ENCODE measurements at regions not wholly inside any gene's neighbourhood (a gene's known extent, or its start where the extent isn't known, plus 50 kb on each side); places are given as distances from the start of the nearest gene placed in this dataset.

GRCh38 chr13:67833564-67833963 lies 603.4 kb upstream of the PCDH9 start:
- Histone ChIP-seq H3K9ac (ENCODE audit: insufficient read length) (no peak overlapping the region), H3K4me3 (no peak overlapping the region), H3K9me3 (ENCODE audit: low read depth, low read length) (no peaks in the 10 kb centered on the region; the same call in 1 of the 2 replicates), H3K27ac (no peak overlapping the region), H3K36me3 (ENCODE audit: insufficient read depth, low read length) (no peaks in the 10 kb centered on the region)
- no peak for DNase-seq (ENCODE audit: low read depth, low spot score)
- TF ChIP-seq EZH2 (IDR thresholded peaks at IDR 0.05), result no peak
- no peak for TF ChIP-seq POLR2AphosphoS5 (IDR thresholded peaks at IDR 0.05; ENCODE audit: borderline replicate concordance, low read depth, low read length)
- TF ChIP-seq FOXP2 (optimal IDR thresholded peaks at IDR 0.05; ENCODE audit: control extremely low read depth, extremely low read length, insufficient read depth), result no peak

- Histone ChIP-seq H3K27ac (no peak overlapping the region), H3K36me3 (ENCODE audit: insufficient read depth, low read length) (no peaks in the 10 kb centered on the region), H3K4me3 (no peak overlapping the region), H3K9me3 (ENCODE audit: low read depth, low read length) (no peaks in the 10 kb centered on the region), H3K9ac (ENCODE audit: insufficient read length) (no peak overlapping the region)
- no peak for TF ChIP-seq POLR2AphosphoS5 (IDR thresholded peaks at IDR 0.05; ENCODE audit: borderline replicate concordance, low read depth, low read length)
- no peak for TF ChIP-seq EZH2 (IDR thresholded peaks at IDR 0.05)
- TF ChIP-seq FOXP2 (optimal IDR thresholded peaks at IDR 0.05; ENCODE audit: control extremely low read depth, extremely low read length, insufficient read depth), result no peak
- no peak for DNase-seq (ENCODE audit: low read depth, low spot score)
Observed at GRCh38 chr13:67829641-67830040, 599.5 kb upstream of the PCDH9 start.

- Histone ChIP-seq H3K27ac (no peak overlapping the region), H3K9me3 (ENCODE audit: low read depth, low read length) (no peaks in the 10 kb centered on the region), H3K36me3 (ENCODE audit: insufficient read depth, low read length) (no peaks in the 10 kb centered on the region), H3K4me3 (no peak overlapping the region), H3K9ac (ENCODE audit: insufficient read length) (no peak overlapping the region)
- DNase-seq (ENCODE audit: low read depth, low spot score), result no peak
- TF ChIP-seq FOXP2 (optimal IDR thresholded peaks at IDR 0.05; ENCODE audit: control extremely low read depth, extremely low read length, insufficient read depth) (no peak), EZH2 (IDR thresholded peaks at IDR 0.05) (no peak), POLR2AphosphoS5 (IDR thresholded peaks at IDR 0.05; ENCODE audit: borderline replicate concordance, low read depth, low read length) (no peak)
Observed at GRCh38 chr13:67827992-67828391, 597.9 kb upstream of the PCDH9 start.

GRCh38 chr13:67821606-67822005 lies 591.5 kb upstream of the PCDH9 start:
- Histone ChIP-seq H3K4me3 (no peak overlapping the region), H3K9ac (ENCODE audit: insufficient read length) (no peak overlapping the region), H3K36me3 (ENCODE audit: insufficient read depth, low read length) (no peaks in the 10 kb centered on the region), H3K9me3 (ENCODE audit: low read depth, low read length) (no peaks in the 10 kb centered on the region), H3K27ac (no peak overlapping the region)
- no peak for DNase-seq (ENCODE audit: low read depth, low spot score)
- TF ChIP-seq POLR2AphosphoS5 (IDR thresholded peaks at IDR 0.05; ENCODE audit: borderline replicate concordance, low read depth, low read length) (no peak), FOXP2 (optimal IDR thresholded peaks at IDR 0.05; ENCODE audit: control extremely low read depth, extremely low read length, insufficient read depth) (no peak), EZH2 (IDR thresholded peaks at IDR 0.05) (no peak)

GRCh38 chr13:67806796-67807195 lies 576.7 kb upstream of the PCDH9 start:
- no peak for TF ChIP-seq FOXP2 (optimal IDR thresholded peaks at IDR 0.05; ENCODE audit: control extremely low read depth, extremely low read length, insufficient read depth)
- TF ChIP-seq POLR2AphosphoS5 (IDR thresholded peaks at IDR 0.05; ENCODE audit: borderline replicate concordance, low read depth, low read length), result no peak
- Histone ChIP-seq H3K27ac (no peak overlapping the region), H3K36me3 (ENCODE audit: insufficient read depth, low read length) (no peaks in the 10 kb centered on the region), H3K4me3 (no peak overlapping the region), H3K9me3 (ENCODE audit: low read depth, low read length) (no peaks in the 10 kb centered on the region), H3K9ac (ENCODE audit: insufficient read length) (no peak overlapping the region)
- DNase-seq (ENCODE audit: low read depth, low spot score), result no peak

GRCh38 chr13:67803118-67803517 lies 573.0 kb upstream of the PCDH9 start:
- H3K9me3 ChIP-seq (ENCODE audit: low read depth, low read length), result no peaks in the 10 kb centered on the region
- TF ChIP-seq EZH2 (IDR thresholded peaks at IDR 0.05) (no peak), FOXP2 (optimal IDR thresholded peaks at IDR 0.05; ENCODE audit: control extremely low read depth, extremely low read length, insufficient read depth) (no peak), POLR2AphosphoS5 (IDR thresholded peaks at IDR 0.05; ENCODE audit: borderline replicate concordance, low read depth, low read length) (no peak)
- H3K4me3 ChIP-seq, result no peak overlapping the region
- no peak overlapping the region for H3K9ac ChIP-seq (ENCODE audit: insufficient read length)
- DNase-seq (ENCODE audit: low read depth, low spot score), result no peak
- H3K27ac ChIP-seq, result no peak overlapping the region
- H3K36me3 ChIP-seq (ENCODE audit: insufficient read depth, low read length), result no peaks in the 10 kb centered on the region

GRCh38 chr13:67792151-67792676 lies 562.1 kb upstream of the PCDH9 start:
- no peak for DNase-seq (ENCODE audit: low read depth, low spot score)
- H3K27ac ChIP-seq, result no peak overlapping the region
- H3K4me3 ChIP-seq, result no peak overlapping the region
- H3K9me3 ChIP-seq (ENCODE audit: low read depth, low read length), result no peaks in the 10 kb centered on the region
- H3K36me3 ChIP-seq (ENCODE audit: insufficient read depth, low read length), result no peaks in the 10 kb centered on the region
- no peak overlapping the region for H3K9ac ChIP-seq (ENCODE audit: insufficient read length)
- no peak for TF ChIP-seq POLR2AphosphoS5 (IDR thresholded peaks at IDR 0.05; ENCODE audit: borderline replicate concordance, low read depth, low read length)
- TF ChIP-seq FOXP2 (optimal IDR thresholded peaks at IDR 0.05; ENCODE audit: control extremely low read depth, extremely low read length, insufficient read depth), result no peak
- no peak for TF ChIP-seq EZH2 (IDR thresholded peaks at IDR 0.05)

- H3K36me3 ChIP-seq (ENCODE audit: insufficient read depth, low read length), result no peaks in the 10 kb centered on the region
- H3K9me3 ChIP-seq (ENCODE audit: low read depth, low read length), result no peaks in the 10 kb centered on the region
- TF ChIP-seq EZH2 (IDR thresholded peaks at IDR 0.05), result no peak
- no peak for TF ChIP-seq POLR2AphosphoS5 (IDR thresholded peaks at IDR 0.05; ENCODE audit: borderline replicate concordance, low read depth, low read length)
- no peak for TF ChIP-seq FOXP2 (optimal IDR thresholded peaks at IDR 0.05; ENCODE audit: control extremely low read depth, extremely low read length, insufficient read depth)
- H3K27ac ChIP-seq, result no peak overlapping the region
- DNase-seq (ENCODE audit: low read depth, low spot score), result no peak
- H3K9ac ChIP-seq (ENCODE audit: insufficient read length), result no peak overlapping the region
- no peak overlapping the region for H3K4me3 ChIP-seq
Observed at GRCh38 chr13:67791047-67791446, 560.9 kb upstream of the PCDH9 start.

- H3K27ac ChIP-seq, result no peak overlapping the region
- H3K36me3 ChIP-seq (ENCODE audit: insufficient read depth, low read length), result no peaks in the 10 kb centered on the region
- H3K9me3 ChIP-seq (ENCODE audit: low read depth, low read length), result no peaks in the 10 kb centered on the region
- peak overlapping the region; percentile 42 for H3K4me3 ChIP-seq
- peak; percentile 73 for DNase-seq (ENCODE audit: low read depth, low spot score)
- TF ChIP-seq FOXP2 (optimal IDR thresholded peaks at IDR 0.05; ENCODE audit: control extremely low read depth, extremely low read length, insufficient read depth), result no peak
- TF ChIP-seq EZH2 (IDR thresholded peaks at IDR 0.05), result no peak
- TF ChIP-seq POLR2AphosphoS5 (IDR thresholded peaks at IDR 0.05; ENCODE audit: borderline replicate concordance, low read depth, low read length), result peak; percentile 34; the same call in 1 of the 2 replicates
- no peak overlapping the region for H3K9ac ChIP-seq (ENCODE audit: insufficient read length)
Observed at GRCh38 chr13:67776151-67776550, 546.0 kb upstream of the PCDH9 start.

Measured in SK-N-MC (cell line).